Myocyte (in vitro differentiated cells): ENCODE measurements at regions not wholly inside any gene's neighbourhood (a gene's known extent, or its start where the extent isn't known, plus 50 kb on each side); places are given as distances from the start of the nearest gene placed in this dataset.
A peak's percentile ranks its signal among the peaks of the same experiment; 100 is the strongest.
"Not testable (repeated sequence)": the region's sequence is repeated elsewhere in the genome, so short reads cannot be mapped to it uniquely, and the experiment has no call there.

ENCODE experiments used
- DNase-seq: peaks from one replicate; pipeline ENCODE4 v3.0.0-alpha.2; 2012; ENCODE audit warnings: low read depth

GRCh38 chr5:112570708-112571444 lies 151.8 kb upstream of the EPB41L4A start:
- DNase-seq: peak; percentile 56

GRCh38 chr5:112573441-112573840 lies 154.4 kb upstream of the EPB41L4A start:
- DNase-seq: no peak

GRCh38 chr5:112574536-112574935 lies 155.5 kb upstream of the EPB41L4A start:
- DNase-seq: no peak

GRCh38 chr5:112576298-112576925 lies 157.3 kb upstream of the EPB41L4A start:
- DNase-seq: no peak

GRCh38 chr5:112579599-112580170 lies 158.0 kb upstream of the APC start:
- no peak for DNase-seq

GRCh38 chr5:112581811-112582320 lies 155.8 kb upstream of the APC start:
- peak; percentile 7 for DNase-seq

- DNase-seq: peak; percentile 85
Measured at GRCh38 chr5:112583166-112583565, 154.5 kb upstream of the APC start.

GRCh38 chr5:112584781-112585180 lies 152.9 kb upstream of the APC start:
- DNase-seq: no peak

GRCh38 chr5:112586596-112587062 lies 151.1 kb upstream of the APC start:
- DNase-seq: no peak

- DNase-seq: not testable (repeated sequence)
Measured at GRCh38 chr5:112590858-112591257, 146.8 kb upstream of the APC start.

GRCh38 chr5:112594095-112594850 lies 143.4 kb upstream of the APC start:
- DNase-seq: no peak

- no peak for DNase-seq
Measured at GRCh38 chr5:112594941-112595340, 142.7 kb upstream of the APC start.

- DNase-seq: no peak
Measured at GRCh38 chr5:112597831-112598230, 139.9 kb upstream of the APC start.

GRCh38 chr5:112600510-112600909 lies 137.2 kb upstream of the APC start:
- DNase-seq: not testable (repeated sequence)

- DNase-seq: peak; percentile 22
Measured at GRCh38 chr5:112604732-112605630, 132.7 kb upstream of the APC start.

GRCh38 chr5:112608975-112609374 lies 128.7 kb upstream of the APC start:
- DNase-seq: no peak

- DNase-seq: no peak
Measured at GRCh38 chr5:112612663-112613062, 125.0 kb upstream of the APC start.

GRCh38 chr5:112614285-112614684 lies 123.4 kb upstream of the APC start:
- no peak for DNase-seq

GRCh38 chr5:112614986-112615385 lies 122.7 kb upstream of the APC start:
- no peak for DNase-seq

GRCh38 chr5:112616812-112617547 lies 120.7 kb upstream of the APC start:
- DNase-seq: peak; percentile 30
